GM12892 (cell line): ENCODE measurements at regions not wholly inside any gene's neighbourhood (a gene's known extent, or its start where the extent isn't known, plus 50 kb on each side); places are given as distances from the start of the nearest gene placed in this dataset.
A peak's percentile ranks its signal among the peaks of the same experiment; 100 is the strongest.

Experiments used
- DNase-seq: peaks from one replicate; pipeline ENCODE4 v3.0.0; 2011; ENCODE audit not compliant: insufficient read length
- FAIRE-seq: peaks from 2 replicates; lab custom pipeline; 2011; peaks lifted over from hg19 to GRCh38; lab: Jason Lieb, UNC
- POLR2A ChIP-seq: IDR thresholded peaks from 2 replicates; pipeline ENCODE4 v1.6.1; 2011; ENCODE audit warnings: low read depth, low read length, control low read depth
- POLR2AphosphoS5 ChIP-seq: IDR thresholded peaks from 2 replicates; pipeline ENCODE4 v1.6.1; 2011; ENCODE audit warnings: low read depth, low read length, control low read depth
- TAF1 ChIP-seq: IDR thresholded peaks from 2 replicates; pipeline ENCODE4 v1.6.1; 2011; ENCODE audit warnings: low read depth, mild to moderate bottlenecking, control low read depth, low read length, borderline replicate concordance

DNA sequence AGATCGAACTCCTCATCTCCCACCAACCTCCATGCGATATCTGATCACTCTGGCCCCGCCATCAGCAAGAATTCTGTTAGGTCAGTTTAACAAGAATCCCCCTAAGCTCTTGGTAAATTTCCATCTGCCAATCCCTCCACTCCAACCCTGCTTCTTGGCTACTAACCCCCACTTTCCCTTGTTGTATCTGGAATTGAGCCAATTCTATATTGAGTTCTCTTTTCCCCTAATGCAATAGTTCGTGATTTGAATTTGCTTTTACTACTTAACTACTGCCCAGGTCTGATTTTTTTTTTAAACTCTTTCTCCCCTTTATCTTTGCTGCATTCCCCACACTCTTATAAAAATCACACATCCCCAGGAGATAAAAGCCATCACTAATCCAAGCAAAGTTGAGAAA, 159.3 kb upstream of the STK17B start:
- FAIRE-seq (no peak), DNase-seq (no peak)
- TF ChIP-seq TAF1 (no peak), POLR2A (no peak), POLR2AphosphoS5 (no peak)

DNA sequence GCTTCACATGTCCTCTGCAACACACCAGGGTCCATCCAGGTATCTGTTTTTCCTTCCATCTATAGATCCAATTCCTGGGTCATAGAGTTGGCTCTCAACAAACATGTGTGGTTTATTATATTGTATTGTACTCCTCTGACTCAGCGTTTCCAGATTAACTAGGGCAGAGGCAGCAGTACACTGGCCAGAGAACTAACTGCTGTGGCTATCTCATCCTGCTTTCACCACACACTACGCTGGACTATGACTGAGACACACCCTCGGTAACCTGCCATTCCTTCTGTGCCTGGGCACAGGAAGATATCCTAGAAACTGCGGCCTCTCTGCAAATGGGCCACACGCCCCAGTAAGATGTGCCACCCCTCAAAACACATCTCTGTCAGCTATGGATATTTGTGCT, 159.8 kb upstream of the STK17B start:
- DNase-seq (no peak), FAIRE-seq (no peak)
- TF ChIP-seq POLR2AphosphoS5, result no peak
- TF ChIP-seq TAF1, result no peak
- TF ChIP-seq POLR2A, result no peak

DNA sequence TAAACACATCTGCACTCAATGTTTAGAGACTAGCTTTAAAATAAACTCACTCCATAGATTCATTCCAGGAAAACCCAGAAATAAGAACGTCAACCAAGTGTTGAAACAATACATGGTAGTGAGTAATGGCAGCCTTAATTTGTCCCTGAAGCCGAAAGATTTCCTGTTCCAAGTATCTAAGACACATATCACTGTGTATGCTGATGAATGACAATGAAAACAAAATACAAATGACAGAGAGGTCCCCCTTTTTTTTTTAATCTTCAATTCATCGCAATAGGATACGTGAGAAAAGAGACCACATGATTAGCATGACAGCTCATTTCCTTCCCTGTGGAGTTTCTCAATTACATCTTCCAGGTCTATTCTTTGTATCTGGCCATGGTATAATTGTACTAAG, 160.5 kb upstream of the STK17B start:
- DNase-seq, result no peak
- TF ChIP-seq TAF1 (no peak), POLR2A (no peak), POLR2AphosphoS5 (no peak)
- no peak for FAIRE-seq

DNA sequence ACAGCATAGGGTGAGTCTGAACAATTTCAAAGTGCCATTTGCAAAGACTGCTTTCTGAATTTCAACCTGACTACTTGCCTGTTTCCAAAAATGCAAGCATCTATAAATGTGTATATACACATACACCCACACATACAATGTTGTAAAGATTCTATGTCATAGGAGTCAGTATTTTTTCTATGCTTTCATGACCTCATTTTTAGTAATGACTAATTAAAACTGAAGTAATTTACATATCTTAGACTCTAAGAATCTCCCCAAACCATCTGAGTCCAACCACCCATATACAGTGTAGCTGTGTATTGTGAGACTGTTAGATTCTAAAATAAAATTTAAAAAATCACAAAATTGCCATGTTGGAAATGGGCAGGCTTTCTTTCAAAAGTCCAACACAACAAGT, 162.0 kb upstream of the STK17B start:
- no peak for DNase-seq
- no peak for FAIRE-seq
- no peak for TF ChIP-seq TAF1

DNA sequence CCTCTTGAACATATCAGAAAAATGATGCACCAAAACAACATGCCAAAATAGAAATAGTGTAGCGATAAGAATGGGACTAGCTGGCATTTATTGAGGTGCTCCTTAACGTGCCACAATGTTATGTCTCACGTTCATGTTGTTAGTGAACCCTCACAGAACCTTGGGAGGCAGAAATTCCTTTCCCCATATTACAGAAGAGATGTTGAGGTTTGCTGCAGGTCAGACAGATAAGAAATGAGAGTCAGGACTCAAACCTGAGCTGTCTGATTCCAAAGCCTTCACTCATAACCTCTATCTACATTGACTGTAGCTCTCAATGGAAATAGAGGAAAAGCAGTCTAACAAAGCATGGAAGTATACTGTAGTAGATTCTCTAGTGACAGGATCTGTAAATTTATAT, 163.3 kb upstream of the STK17B start:
- TF ChIP-seq POLR2AphosphoS5, result no peak
- no peak for TF ChIP-seq POLR2A
- no peak for TF ChIP-seq TAF1
- FAIRE-seq (no peak), DNase-seq (no peak)

DNA sequence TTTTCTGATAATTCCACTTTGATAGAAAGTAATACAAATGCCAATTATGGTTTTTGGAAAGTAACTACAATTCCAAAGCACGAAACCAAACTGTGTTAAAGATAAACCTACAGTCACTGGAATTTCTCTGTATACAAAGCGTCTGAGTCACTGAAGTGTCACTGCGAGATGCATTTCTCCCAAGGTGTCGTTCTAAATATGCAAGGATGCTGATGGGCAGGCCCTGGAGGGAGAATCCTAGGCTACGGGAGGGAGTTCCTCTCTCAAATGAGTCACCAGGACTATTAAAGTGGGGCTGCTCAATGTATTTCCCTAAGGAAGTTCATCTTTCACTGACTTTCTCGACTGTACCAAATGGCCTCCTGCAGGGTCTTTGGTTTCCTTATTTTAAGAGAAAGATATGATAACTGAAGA, 163.8 kb upstream of the STK17B start:
- no peak for TF ChIP-seq POLR2AphosphoS5
- no peak for TF ChIP-seq POLR2A
- TF ChIP-seq TAF1, result no peak
- FAIRE-seq (no peak), DNase-seq (no peak)

DNA sequence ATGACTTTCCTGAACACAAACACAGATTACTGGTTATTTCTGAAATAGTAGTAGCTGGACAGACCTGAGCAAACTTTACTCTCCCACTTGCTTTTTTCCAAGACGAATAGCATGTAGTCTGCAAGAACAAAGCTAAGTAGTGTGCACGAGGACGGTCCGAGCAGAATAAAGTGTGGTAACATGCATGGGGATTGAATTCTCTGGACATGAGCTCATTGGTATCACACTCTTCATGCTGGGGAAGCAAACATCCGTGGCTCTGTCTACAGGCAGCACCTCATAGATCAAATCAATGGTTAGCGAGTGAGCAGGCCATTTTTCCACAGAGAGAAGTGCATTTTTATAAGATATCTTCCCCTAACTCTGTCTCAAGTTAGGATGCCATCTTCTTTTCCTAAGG, 164.8 kb upstream of the STK17B start:
- DNase-seq, result no peak
- FAIRE-seq, result no peak
- TF ChIP-seq POLR2A (no peak), TAF1 (no peak), POLR2AphosphoS5 (no peak)

DNA sequence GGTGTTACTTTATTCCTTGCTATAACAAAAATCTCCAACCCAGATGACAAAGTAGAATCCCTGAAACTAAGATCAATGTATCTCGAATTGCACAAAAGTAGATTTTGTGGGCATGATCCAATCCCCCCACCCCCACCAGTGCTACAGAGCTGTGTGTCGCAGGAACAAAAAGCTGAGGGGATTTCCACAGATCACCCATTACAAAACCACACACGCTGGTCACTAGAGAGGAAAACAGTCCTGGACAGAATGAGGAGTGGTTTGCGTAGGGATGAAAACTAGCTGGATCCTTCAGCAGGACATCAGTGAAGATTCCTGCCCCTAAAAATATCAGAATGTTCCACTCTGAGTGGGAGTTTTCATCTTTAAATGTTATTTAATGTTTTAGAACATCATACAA, 165.3 kb upstream of the STK17B start:
- TF ChIP-seq POLR2AphosphoS5, result no peak
- no peak for TF ChIP-seq TAF1
- no peak for TF ChIP-seq POLR2A
- FAIRE-seq (peak; percentile 64), DNase-seq (no peak)

DNA sequence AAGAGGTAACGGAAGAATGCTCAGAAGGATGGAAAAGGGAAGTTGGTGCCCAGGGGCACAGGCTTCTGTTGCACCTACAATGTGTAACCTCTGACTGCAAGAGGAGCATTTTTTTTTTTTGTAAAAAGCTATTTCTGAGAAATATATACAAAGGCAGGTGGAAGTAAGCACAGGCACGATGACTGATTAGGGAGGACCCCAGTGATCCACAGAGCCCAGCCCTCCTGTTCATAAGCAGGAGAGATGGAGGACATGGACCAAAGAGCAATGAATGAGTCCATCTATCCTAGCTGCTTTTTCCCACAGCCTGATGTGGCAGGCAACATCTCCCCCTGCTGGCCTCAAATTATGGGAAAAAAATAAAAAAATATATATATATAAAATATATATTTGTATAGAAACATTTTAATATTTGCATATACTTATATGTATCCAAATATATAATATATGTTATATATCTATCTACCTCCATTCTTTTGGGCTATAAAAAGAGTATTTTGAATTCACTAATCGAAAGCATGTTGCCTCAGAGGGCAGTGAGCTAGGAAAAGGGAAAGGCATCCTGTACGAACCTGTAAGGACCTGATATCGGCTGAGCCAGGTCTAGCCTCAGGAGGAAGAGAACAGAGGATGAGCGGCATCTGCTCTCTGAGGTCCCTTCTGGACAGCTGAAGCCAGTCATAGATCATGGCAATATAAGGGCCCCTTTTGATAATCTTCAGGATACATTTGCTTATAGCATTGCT, 166.0 kb upstream of the STK17B start:
- DNase-seq, result no peak
- TF ChIP-seq POLR2A (no peak), TAF1 (no peak), POLR2AphosphoS5 (no peak)
- peak; percentile 61 for FAIRE-seq

DNA sequence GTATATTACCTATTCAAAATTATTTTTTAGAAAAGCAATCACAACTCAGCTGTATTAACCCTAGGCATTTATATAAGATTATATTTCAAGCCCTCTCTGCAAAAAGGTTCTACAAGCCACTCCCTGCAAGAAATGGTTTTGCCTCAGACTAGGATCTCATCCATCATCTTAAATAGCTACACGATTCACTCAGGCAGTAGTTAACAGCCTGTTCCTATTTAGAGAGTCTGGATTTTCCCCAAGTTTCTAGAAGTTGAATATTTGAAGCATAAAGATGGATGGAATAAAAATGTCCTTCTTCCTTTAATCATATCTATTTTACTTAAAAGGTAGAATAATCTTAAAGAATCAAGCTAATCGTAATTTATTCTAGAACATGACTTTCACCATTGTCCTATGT, 167.1 kb upstream of the STK17B start:
- DNase-seq (no peak), FAIRE-seq (no peak)
- TF ChIP-seq POLR2AphosphoS5, result no peak
- TF ChIP-seq TAF1, result no peak
- no peak for TF ChIP-seq POLR2A

DNA sequence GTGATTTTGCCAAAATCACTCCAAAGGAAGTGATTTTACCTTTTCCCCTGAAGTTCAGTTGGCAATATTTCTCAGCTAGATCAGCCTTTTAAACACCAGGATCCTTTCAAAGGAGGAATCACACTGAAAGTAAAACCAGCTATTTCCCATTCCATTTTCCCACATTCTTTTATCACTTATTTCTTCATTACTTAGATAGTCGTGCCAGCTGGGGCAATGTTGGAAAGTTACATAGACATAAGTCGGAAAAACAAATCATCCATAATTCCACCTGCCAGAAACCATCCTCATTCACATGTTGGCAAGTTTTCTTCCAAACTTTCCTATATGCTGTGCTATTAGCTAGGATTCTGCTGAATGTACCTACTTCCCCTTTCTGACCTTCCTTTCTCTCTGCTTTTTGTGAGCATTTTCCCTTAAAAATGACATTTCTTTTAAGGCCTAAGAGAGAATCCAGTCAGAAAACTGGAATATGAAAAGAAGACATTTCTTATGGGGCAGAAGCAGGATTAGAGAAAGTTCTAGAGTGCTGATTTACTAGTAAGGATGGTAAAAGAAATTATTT, 170.0 kb upstream of the STK17B start:
- DNase-seq (no peak), FAIRE-seq (no peak)
- no peak for TF ChIP-seq POLR2A
- TF ChIP-seq POLR2AphosphoS5, result no peak
- no peak for TF ChIP-seq TAF1

DNA sequence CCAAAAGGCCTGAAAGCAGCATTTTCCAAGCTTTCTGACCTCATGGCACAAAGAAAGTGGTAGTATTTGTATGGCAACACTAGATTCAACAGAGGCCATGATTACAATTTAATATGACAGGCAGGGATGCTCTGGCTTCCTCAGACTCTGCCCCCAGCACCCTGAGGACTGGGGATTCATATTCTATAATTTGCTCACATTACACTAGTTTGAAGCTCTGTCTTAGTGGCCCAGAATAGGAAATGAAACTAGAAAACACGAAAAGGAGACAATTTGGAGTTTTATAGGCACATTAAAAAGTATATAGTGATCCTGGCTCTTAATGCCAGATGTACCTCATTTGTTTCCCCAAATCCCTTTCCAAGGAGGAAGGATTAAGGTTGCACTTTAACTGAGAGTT, 173.0 kb upstream of the STK17B start:
- no peak for FAIRE-seq

More for the DNA sequence above, 173.0 kb upstream of the STK17B start:
- DNase-seq, result no peak
- TF ChIP-seq POLR2A (no peak), POLR2AphosphoS5 (no peak), TAF1 (no peak)
